DOHH2 (cell line): ENCODE measurements at regions not wholly inside any gene's neighbourhood (a gene's known extent, or its start where the extent isn't known, plus 50 kb on each side); places are given as distances from the start of the nearest gene placed in this dataset.

Experiments
- EZH2phosphoT487 ChIP-seq: fragments of 200-600 bp; sonication (generic); IDR thresholded peaks from 2 replicates; pipeline ENCODE4 v1.6.1; 2017; ENCODE audit warnings: borderline replicate concordance, mild to moderate bottlenecking, antibody characterized with exemption, low read length, moderate library complexity, mixed read lengths
- TF ChIP-seq, protein P1 (sequence below): fragments of 200-600 bp; sonication (generic); IDR thresholded peaks from one replicate; pipeline ENCODE4 v1.5.1; 2014; ENCODE audit warnings: antibody characterized with exemption, mild to moderate bottlenecking, low read depth, low read length; ENCODE audit not compliant: poor library complexity, severe bottlenecking

DNA sequence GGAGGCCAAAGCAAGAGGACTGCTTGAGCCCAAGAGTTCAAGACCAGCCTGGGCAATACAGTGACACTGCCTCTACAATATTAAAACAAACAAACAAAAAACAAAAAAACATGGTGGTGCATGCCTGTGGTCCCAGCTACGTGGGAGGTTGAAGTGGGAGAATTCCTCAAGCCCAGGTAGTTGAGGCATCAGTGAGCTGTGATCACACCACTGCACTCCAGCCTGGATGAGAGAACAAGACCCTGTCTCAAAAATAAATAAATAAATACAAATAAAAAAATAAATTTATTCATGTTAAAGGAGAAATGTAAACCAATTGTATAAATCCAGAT is 200.6 kb downstream of the BCHE start:
- TF ChIP-seq, protein P1, sequence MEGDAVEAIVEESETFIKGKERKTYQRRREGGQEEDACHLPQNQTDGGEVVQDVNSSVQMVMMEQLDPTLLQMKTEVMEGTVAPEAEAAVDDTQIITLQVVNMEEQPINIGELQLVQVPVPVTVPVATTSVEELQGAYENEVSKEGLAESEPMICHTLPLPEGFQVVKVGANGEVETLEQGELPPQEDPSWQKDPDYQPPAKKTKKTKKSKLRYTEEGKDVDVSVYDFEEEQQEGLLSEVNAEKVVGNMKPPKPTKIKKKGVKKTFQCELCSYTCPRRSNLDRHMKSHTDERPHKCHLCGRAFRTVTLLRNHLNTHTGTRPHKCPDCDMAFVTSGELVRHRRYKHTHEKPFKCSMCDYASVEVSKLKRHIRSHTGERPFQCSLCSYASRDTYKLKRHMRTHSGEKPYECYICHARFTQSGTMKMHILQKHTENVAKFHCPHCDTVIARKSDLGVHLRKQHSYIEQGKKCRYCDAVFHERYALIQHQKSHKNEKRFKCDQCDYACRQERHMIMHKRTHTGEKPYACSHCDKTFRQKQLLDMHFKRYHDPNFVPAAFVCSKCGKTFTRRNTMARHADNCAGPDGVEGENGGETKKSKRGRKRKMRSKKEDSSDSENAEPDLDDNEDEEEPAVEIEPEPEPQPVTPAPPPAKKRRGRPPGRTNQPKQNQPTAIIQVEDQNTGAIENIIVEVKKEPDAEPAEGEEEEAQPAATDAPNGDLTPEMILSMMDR = no peak
- TF ChIP-seq EZH2phosphoT487 = no peak
